Stimulated activated naive B cell treated with anti-CD40 and anti-IgM and Interleukin-4, amounts not matched to agents 10 μg/mL and 1 μg/mL and 100 μg/mL, for 72 hours (primary cell): ENCODE measurements at regions not wholly inside any gene's neighbourhood (a gene's known extent, or its start where the extent isn't known, plus 50 kb on each side); places are given as distances from the start of the nearest gene placed in this dataset.

Experiments
- ATAC-seq, 2 donors: fragments of 150-1000 bp; cut with Tn5 transposase; replicated peaks; 2 replicates each; pipeline ENCODE4 v1.10.0; 2021; ENCODE audit warnings: moderate library complexity in 1 of 2
- DNase-seq: peaks from one replicate; pipeline ENCODE4 v3.0.0; 2021
- H3K27ac Mint-ChIP-seq: one replicate; pipeline ENCODE4 v1.8.0; 2022; ENCODE audit warnings: mild to moderate bottlenecking, mixed read lengths
- H3K27me3 Mint-ChIP-seq, 2 donors: one replicate each; pipeline ENCODE4 v1.8.0; 2022; ENCODE audit warnings: mixed read lengths in 2 of 2
- H3K36me3 Mint-ChIP-seq, 2 donors: one replicate each; pipeline ENCODE4 v1.8.0; 2022; ENCODE audit warnings: mixed read lengths in 2 of 2, mild to moderate bottlenecking in 1 of 2
- H3K4me1 Mint-ChIP-seq, 2 donors: one replicate each; pipeline ENCODE4 v1.8.0; 2022; ENCODE audit warnings: mixed read lengths in 2 of 2, mild to moderate bottlenecking in 1 of 2
- H3K4me3 Mint-ChIP-seq, 2 donors: one replicate each; pipeline ENCODE4 v1.8.0; 2022; ENCODE audit warnings: mild to moderate bottlenecking in 2 of 2, mixed read lengths in 2 of 2, moderate library complexity in 1 of 2
- H3K9me3 Mint-ChIP-seq, 2 donors: one replicate each; pipeline ENCODE4 v1.8.0; 2022; ENCODE audit warnings: mixed read lengths in 2 of 2, mild to moderate bottlenecking in 1 of 2

DNA sequence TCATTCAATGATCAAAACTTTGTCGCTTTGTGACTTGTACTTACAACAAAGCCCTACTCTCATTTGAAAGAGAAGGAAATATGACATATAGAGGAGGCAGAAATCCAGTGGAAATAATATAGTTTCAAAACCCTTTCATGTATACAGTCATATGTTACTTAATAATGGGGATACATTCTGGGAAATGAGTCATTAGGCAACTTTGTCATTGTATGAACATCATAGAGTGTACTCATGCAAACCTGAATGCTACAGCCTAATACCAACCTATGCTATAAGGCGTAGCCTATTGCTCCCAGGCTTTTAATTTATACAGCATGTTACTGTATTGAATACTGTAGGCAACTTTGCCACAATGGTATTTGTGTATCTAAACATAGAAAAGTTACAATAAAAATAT lies 69.0 kb upstream of the SMC2 start:
- H3K27me3 Mint-ChIP-seq = no peaks in the 10 kb centered on the region

DNA sequence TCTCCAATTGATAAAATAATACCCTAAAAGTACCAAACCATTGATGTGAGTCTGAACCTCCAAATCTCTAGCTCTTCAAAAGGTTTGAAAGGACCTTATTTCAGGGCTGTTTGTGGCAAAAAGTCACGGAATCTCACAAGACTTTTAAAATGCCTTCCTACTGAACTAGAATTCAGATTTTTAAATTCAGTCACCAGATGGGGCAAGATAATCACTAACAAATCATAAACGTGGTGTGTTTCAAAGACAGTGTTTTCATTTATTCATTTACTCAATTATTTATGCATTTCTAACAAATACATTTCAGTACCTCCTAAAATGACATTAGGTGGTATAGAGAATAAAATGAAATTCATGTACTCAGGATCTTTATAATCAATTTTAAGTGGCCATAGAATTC lies 68.2 kb upstream of the SMC2 start:
- Mint-ChIP-seq H3K36me3 (no peaks in the 10 kb centered on the region), H3K4me1 (peaks cover 11 to 12% of the 10 kb centered on the region in 2 donors), H3K27ac (no peak overlapping the region), H3K9me3 (peaks cover under 1 to 6% of the 10 kb centered on the region in 2 donors), H3K4me3 (no peak overlapping the region), H3K27me3 (no peaks in the 10 kb centered on the region)
- DNase-seq = no peak
- ATAC-seq = no peak

More for the DNA sequence above, 69.0 kb upstream of the SMC2 start:
- Mint-ChIP-seq H3K36me3 (no peaks in the 10 kb centered on the region), H3K9me3 (peaks cover 5 to 13% of the 10 kb centered on the region in 2 donors), H3K4me3 (no peak overlapping the region), H3K4me1 (peaks cover 11 to 12% of the 10 kb centered on the region in 2 donors), H3K27ac (no peak overlapping the region)
- no peak for ATAC-seq
- DNase-seq = no peak

DNA sequence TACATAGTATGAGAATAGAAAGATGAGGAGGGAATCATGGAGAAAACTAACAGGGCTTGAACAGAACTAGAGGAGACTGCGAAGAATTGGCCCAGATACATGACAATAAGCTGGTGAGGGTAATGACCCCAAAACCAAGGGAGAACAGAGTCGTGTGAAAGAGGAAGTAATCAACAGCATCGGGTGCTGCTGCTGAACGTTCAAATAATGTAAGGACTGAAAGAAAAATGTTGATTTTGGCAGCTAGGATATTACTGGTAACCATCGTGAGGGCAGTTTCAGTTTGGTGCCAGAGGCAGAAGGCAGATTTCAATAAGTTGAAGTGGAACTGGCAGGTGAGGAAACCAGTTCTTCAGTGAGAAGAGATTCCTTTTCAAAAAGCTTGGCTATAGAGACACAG lies 66.8 kb upstream of the SMC2 start:
- Mint-ChIP-seq H3K27ac (no peak overlapping the region), H3K4me3 (no peak overlapping the region), H3K9me3 (no peaks in the 10 kb centered on the region), H3K27me3 (no peaks in the 10 kb centered on the region), H3K36me3 (no peaks in the 10 kb centered on the region), H3K4me1 (peaks cover 11 to 12% of the 10 kb centered on the region in 2 donors)
- ATAC-seq (peak; percentile 48 to 55), DNase-seq (no peak)

DNA sequence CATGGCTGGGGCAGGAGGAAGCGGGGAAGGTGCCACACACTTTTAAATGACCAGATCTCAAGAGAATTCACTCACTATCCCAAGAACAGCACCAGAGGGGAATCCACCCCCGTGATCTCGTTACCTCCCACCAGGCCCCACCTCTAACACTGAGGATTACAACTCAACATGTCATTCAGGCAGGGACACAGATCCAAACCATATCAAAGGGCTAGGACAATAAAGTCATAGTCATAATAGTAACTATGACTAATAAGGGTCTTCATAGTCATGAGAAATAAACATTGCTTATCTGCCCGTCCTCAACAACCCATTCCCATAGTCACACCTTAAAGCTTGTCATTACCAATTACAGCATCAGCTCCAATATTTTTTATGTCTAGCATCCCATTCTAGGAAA lies 65.3 kb upstream of the SMC2 start:
- peak in 1 of 2 donors; percentile 39 for ATAC-seq
- Mint-ChIP-seq H3K36me3 (no peaks in the 10 kb centered on the region), H3K27ac (no peak overlapping the region), H3K4me3 (no peak overlapping the region), H3K4me1 (peaks cover 11 to 12% of the 10 kb centered on the region in 2 donors), H3K9me3 (no peaks in the 10 kb centered on the region), H3K27me3 (no peaks in the 10 kb centered on the region)
- no peak for DNase-seq
